ENCODE measurements at regions not wholly inside any gene's neighbourhood (a gene's known extent, or its start where the extent isn't known, plus 50 kb on each side); places are given as distances from the start of the nearest gene placed in this dataset.
A peak's percentile ranks its signal among the peaks of the same experiment; 100 is the strongest.

GRCh38 chr2:4246364-4247131 is 543.2 kb downstream of the DCDC2C start:
- no peak for DNase-seq

- no peak for DNase-seq
Measured at GRCh38 chr2:4247791-4248190, 544.4 kb downstream of the DCDC2C start.

- no peak for DNase-seq
Measured at GRCh38 chr2:4255491-4255890, 552.1 kb downstream of the DCDC2C start.

GRCh38 chr2:4256351-4256750 is 553.0 kb downstream of the DCDC2C start:
- DNase-seq: no peak

GRCh38 chr2:4258563-4258962 is 555.2 kb downstream of the DCDC2C start:
- no peak for DNase-seq

GRCh38 chr2:4265936-4266335 is 562.6 kb downstream of the DCDC2C start:
- DNase-seq: no peak

- no peak for DNase-seq
Measured at GRCh38 chr2:4269885-4270284, 566.5 kb downstream of the DCDC2C start.

- DNase-seq: no peak
Measured at GRCh38 chr2:4272261-4272858, 569.0 kb downstream of the DCDC2C start.

- no peak for DNase-seq
Measured at GRCh38 chr2:4278392-4278791, 575.0 kb downstream of the DCDC2C start.

- no peak for DNase-seq
Measured at GRCh38 chr2:4279431-4279830, 576.1 kb downstream of the DCDC2C start.

- no peak for DNase-seq
Measured at GRCh38 chr2:4291430-4291829, 588.1 kb downstream of the DCDC2C start.

GRCh38 chr2:4295680-4296079 is 592.3 kb downstream of the DCDC2C start:
- DNase-seq: no peak

GRCh38 chr2:4300616-4301015 is 597.2 kb downstream of the DCDC2C start:
- DNase-seq: no peak

- no peak for DNase-seq
Measured at GRCh38 chr2:4324531-4324930, 621.2 kb downstream of the DCDC2C start.

- no peak for DNase-seq
Measured at GRCh38 chr2:4336864-4337263, 633.5 kb downstream of the DCDC2C start.

- DNase-seq: no peak
Measured at GRCh38 chr2:4338345-4338744, 635.0 kb downstream of the DCDC2C start.

GRCh38 chr2:4340536-4340935 is 637.2 kb downstream of the DCDC2C start:
- no peak for DNase-seq

GRCh38 chr2:4346628-4347027 is 643.3 kb downstream of the DCDC2C start:
- DNase-seq: no peak

- DNase-seq: no peak
Measured at GRCh38 chr2:4353668-4354067, 650.3 kb downstream of the DCDC2C start.

GRCh38 chr2:4354164-4354563 is 650.8 kb downstream of the DCDC2C start:
- no peak for DNase-seq

- peak in 1 of 51 donors; percentile 1 for DNase-seq
Measured at GRCh38 chr2:4354678-4355077, 651.3 kb downstream of the DCDC2C start.

- DNase-seq: no peak
Measured at GRCh38 chr2:4356109-4356508, 652.7 kb downstream of the DCDC2C start.

- no peak for DNase-seq
Measured at GRCh38 chr2:4356541-4356940, 653.2 kb downstream of the DCDC2C start.

Data from hypothalamus (tissue), 51 donors.